Mesendoderm (in vitro differentiated cells): ENCODE measurements at regions not wholly inside any gene's neighbourhood (a gene's known extent, or its start where the extent isn't known, plus 50 kb on each side); places are given as distances from the start of the nearest gene placed in this dataset.

ENCODE experiments used
- DNase-seq: peaks from one replicate; pipeline ENCODE4 v3.0.0; 2013
- H2AK5ac ChIP-seq: 2 replicates; pipeline ENCODE4 v1.6.1; 2013; ENCODE audit warnings: low read length, inconsistent platforms
- H2BK120ac ChIP-seq: 2 replicates; pipeline ENCODE4 v1.6.1; 2013; ENCODE audit warnings: low read depth, mild to moderate bottlenecking, low read length, moderate library complexity, mixed read lengths
- H2BK15ac ChIP-seq: replicated peaks from 2 replicates; pipeline ENCODE4 v1.6.1; 2013; ENCODE audit warnings: low read depth, mild to moderate bottlenecking, moderate library complexity
- H2BK5ac ChIP-seq: 2 replicates; pipeline ENCODE4 v1.6.1; 2013; ENCODE audit warnings: low read length, inconsistent platforms
- H3K18ac ChIP-seq: 2 replicates; pipeline ENCODE4 v1.6.1; 2013; ENCODE audit warnings: mild to moderate bottlenecking, low read length, mixed read lengths
- H3K23ac ChIP-seq: one replicate; pipeline ENCODE4 v1.6.1; 2013; ENCODE audit warnings: low read length
- H3K27ac ChIP-seq: 2 replicates; pipeline ENCODE4 v1.5.1; 2013; ENCODE audit warnings: low read depth, mild to moderate bottlenecking, inconsistent platforms, low read length, moderate library complexity
- H3K27me3 ChIP-seq: 2 replicates; pipeline ENCODE4 v1.6.1; 2013; ENCODE audit warnings: low read length, control low read depth, mild to moderate bottlenecking, inconsistent platforms; ENCODE audit not compliant: insufficient read depth, poor library complexity
- H3K36me3 ChIP-seq: 2 replicates; pipeline ENCODE4 v1.6.1; 2013; ENCODE audit warnings: low read length, inconsistent platforms; ENCODE audit not compliant: control insufficient read depth, insufficient read depth
- H3K4ac ChIP-seq: one replicate; pipeline ENCODE4 v1.6.1; 2013; ENCODE audit warnings: low read depth, mild to moderate bottlenecking, low read length, moderate library complexity
- H3K4me1 ChIP-seq: 2 replicates; pipeline ENCODE4 v1.6.1; 2013; ENCODE audit warnings: low read depth, low read length, inconsistent platforms; ENCODE audit not compliant: control insufficient read depth
- H3K4me2 ChIP-seq: 2 replicates; pipeline ENCODE4 v1.6.1; 2013; ENCODE audit warnings: low read length
- H3K4me3 ChIP-seq: 2 replicates; pipeline ENCODE4 v1.5.1; 2013; ENCODE audit warnings: mild to moderate bottlenecking, low read length
- H3K56ac ChIP-seq: one replicate; pipeline ENCODE4 v1.6.1; 2013; ENCODE audit warnings: low read length
- H3K79me1 ChIP-seq: 2 replicates; pipeline ENCODE4 v1.6.1; 2013; ENCODE audit warnings: low read length, inconsistent platforms
- H3K79me2 ChIP-seq: 2 replicates; pipeline ENCODE4 v1.6.1; 2013; ENCODE audit warnings: mild to moderate bottlenecking, low read length; ENCODE audit not compliant: control insufficient read depth, insufficient read depth
- H3K9ac ChIP-seq: 2 replicates; pipeline ENCODE4 v1.6.1; 2013; ENCODE audit warnings: low read length, inconsistent platforms
- H4K5ac ChIP-seq: one replicate; pipeline ENCODE4 v1.6.1; 2013; ENCODE audit warnings: low read length
- H4K8ac ChIP-seq: one replicate; pipeline ENCODE4 v1.6.1; 2013; ENCODE audit warnings: low read depth, mild to moderate bottlenecking, control low read depth, low read length, moderate library complexity
- WGBS: extraction: QIAGEN DNeasy Blood & Tissue Kit; methylation state at CpG from one replicate; pipeline ENCODE4 v1.1.7; 2013; ENCODE audit warnings: low lambda C conversion rate, missing lambda C conversion rate; ENCODE audit not compliant: insufficient coverage; ENCODE audit errors: extremely low coverage; 5-methylcytosine and 5-hydroxymethylcytosine counted together

- no peak overlapping the region for H3K4me3 ChIP-seq
- no peak for DNase-seq
- H2AK5ac ChIP-seq, result no peak overlapping the region
- no peak overlapping the region for H4K5ac ChIP-seq
- H3K18ac ChIP-seq, result no peak overlapping the region
- H3K27me3 ChIP-seq, result no peaks in the 10 kb centered on the region
- H3K4me1 ChIP-seq, result peaks cover 2% of the 10 kb centered on the region
- no peak overlapping the region for H3K4me2 ChIP-seq
- no peak overlapping the region for H3K23ac ChIP-seq
- no peaks in the 10 kb centered on the region for H3K79me1 ChIP-seq
- H3K36me3 ChIP-seq, result no peaks in the 10 kb centered on the region
- no peak overlapping the region for H3K9ac ChIP-seq
- no peak overlapping the region for H2BK5ac ChIP-seq
- no peak overlapping the region for H2BK120ac ChIP-seq
- H3K27ac ChIP-seq, result no peak overlapping the region
- H3K56ac ChIP-seq, result no peak overlapping the region
- H3K4ac ChIP-seq, result no peak overlapping the region
- no peak overlapping the region for H4K8ac ChIP-seq
- no peaks in the 10 kb centered on the region for H3K79me2 ChIP-seq
- no peak overlapping the region for H2BK15ac ChIP-seq
Observed at GRCh38 chr7:20030915-20031362, 186.2 kb downstream of the MACC1 start.

DNA sequence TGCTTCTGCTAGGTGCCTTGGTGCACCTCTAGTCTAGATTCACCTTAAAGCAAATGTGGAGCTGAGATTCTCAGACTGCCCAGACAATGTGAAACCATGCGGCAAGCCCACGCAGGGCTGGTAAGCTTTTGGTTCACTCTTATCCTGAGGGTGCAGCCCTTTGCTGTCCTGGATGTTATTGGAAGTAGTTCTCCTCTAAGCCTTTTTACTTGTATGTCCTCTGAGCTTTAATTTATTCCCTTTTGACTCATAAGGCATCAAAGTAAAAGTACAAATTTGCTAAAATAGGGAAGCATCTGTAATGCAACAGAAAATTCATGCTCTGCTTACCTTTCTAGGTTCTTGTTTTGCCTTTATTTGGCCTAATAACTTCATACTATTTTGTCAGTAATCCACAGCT is 186.8 kb downstream of the MACC1 start:
- WGBS, result no CpG with 5 or more reads among the region's 2 CpGs
- H3K27ac ChIP-seq, result no peak overlapping the region
- no peak for DNase-seq

DNA sequence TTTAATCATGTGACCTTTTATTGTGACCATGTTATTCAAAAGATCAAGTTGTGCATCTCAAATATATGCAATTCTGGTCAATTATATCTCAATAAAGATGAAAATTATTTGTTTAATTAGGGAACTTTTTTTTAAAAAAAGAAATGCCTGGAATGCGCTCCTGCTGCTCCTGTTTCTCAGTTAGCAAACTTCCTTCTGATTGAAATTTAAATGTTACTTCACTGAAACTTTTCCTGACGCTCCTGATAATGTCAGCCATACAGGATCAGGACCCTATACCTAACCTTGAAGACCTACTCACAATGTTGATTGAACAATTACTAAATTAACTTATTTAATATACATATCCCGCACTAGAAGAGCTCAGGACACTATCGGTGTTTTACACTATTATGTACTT is 190.4 kb downstream of the MACC1 start:
- Histone ChIP-seq H2BK15ac (no peak overlapping the region), H3K18ac (no peak overlapping the region), H3K23ac (no peak overlapping the region), H3K79me1 (no peaks in the 10 kb centered on the region), H3K36me3 (no peaks in the 10 kb centered on the region), H3K4ac (no peak overlapping the region), H2AK5ac (no peak overlapping the region), H4K8ac (no peak overlapping the region), H3K56ac (no peak overlapping the region), H3K27ac (no peak overlapping the region), H3K4me1 (peaks cover 2% of the 10 kb centered on the region), H3K9ac (no peak overlapping the region), H3K79me2 (no peaks in the 10 kb centered on the region), H3K4me3 (no peak overlapping the region), H2BK5ac (peak overlapping the region; percentile 43), H4K5ac (no peak overlapping the region), H3K4me2 (no peak overlapping the region), H3K27me3 (no peaks in the 10 kb centered on the region), H2BK120ac (no peak overlapping the region)
- no CpG with 5 or more reads among the region's 4 CpGs for WGBS
- DNase-seq, result peak; percentile 28

More for the DNA sequence above, 186.8 kb downstream of the MACC1 start:
- no peak overlapping the region for H3K4me2 ChIP-seq
- no peak overlapping the region for H3K56ac ChIP-seq
- H3K4ac ChIP-seq, result no peak overlapping the region
- no peak overlapping the region for H2BK5ac ChIP-seq
- no peak overlapping the region for H4K8ac ChIP-seq
- H3K4me3 ChIP-seq, result no peak overlapping the region
- H2BK120ac ChIP-seq, result no peak overlapping the region
- H3K79me1 ChIP-seq, result no peaks in the 10 kb centered on the region
- peaks cover 2% of the 10 kb centered on the region for H3K4me1 ChIP-seq
- no peak overlapping the region for H3K9ac ChIP-seq
- H3K36me3 ChIP-seq, result no peaks in the 10 kb centered on the region
- no peaks in the 10 kb centered on the region for H3K79me2 ChIP-seq
- no peak overlapping the region for H2AK5ac ChIP-seq
- H3K23ac ChIP-seq, result no peak overlapping the region
- no peak overlapping the region for H3K18ac ChIP-seq
- H4K5ac ChIP-seq, result no peak overlapping the region
- H3K27me3 ChIP-seq, result no peaks in the 10 kb centered on the region
- H2BK15ac ChIP-seq, result no peak overlapping the region

- H3K4me1 ChIP-seq, result peaks cover 4% of the 10 kb centered on the region
- H3K56ac ChIP-seq, result no peak overlapping the region
- DNase-seq, result no peak
- H3K4me3 ChIP-seq, result no peak overlapping the region
- H3K27ac ChIP-seq, result no peak overlapping the region
- no peak overlapping the region for H4K5ac ChIP-seq
- no peak overlapping the region for H3K23ac ChIP-seq
- H3K27me3 ChIP-seq, result no peaks in the 10 kb centered on the region
- H3K79me1 ChIP-seq, result no peaks in the 10 kb centered on the region
- no peak overlapping the region for H3K18ac ChIP-seq
- no peak overlapping the region for H3K4me2 ChIP-seq
- no peak overlapping the region for H3K4ac ChIP-seq
- no peak overlapping the region for H2BK5ac ChIP-seq
- no peak overlapping the region for H2BK15ac ChIP-seq
- no peaks in the 10 kb centered on the region for H3K79me2 ChIP-seq
- H2AK5ac ChIP-seq, result no peak overlapping the region
- H2BK120ac ChIP-seq, result no peak overlapping the region
- H4K8ac ChIP-seq, result no peak overlapping the region
- H3K9ac ChIP-seq, result no peak overlapping the region
- no CpG with 5 or more reads among the region's 1 CpG for WGBS
- no peaks in the 10 kb centered on the region for H3K36me3 ChIP-seq
Observed at GRCh38 chr7:20021831-20022230, 195.4 kb downstream of the MACC1 start.

- no peak overlapping the region for H3K18ac ChIP-seq
Observed at GRCh38 chr7:20021066-20021465, 196.1 kb downstream of the MACC1 start.

GRCh38 chr7:20019757-20020432 is 197.3 kb downstream of the MACC1 start:
- no peaks in the 10 kb centered on the region for H3K79me1 ChIP-seq
- H4K5ac ChIP-seq, result no peak overlapping the region
- no peak overlapping the region for H4K8ac ChIP-seq
- H3K9ac ChIP-seq, result no peak overlapping the region
- peak overlapping the region; percentile 99 for H2BK15ac ChIP-seq
- no peaks in the 10 kb centered on the region for H3K27me3 ChIP-seq
- H3K36me3 ChIP-seq, result no peaks in the 10 kb centered on the region
- peak overlapping the region; percentile 10 for H2BK5ac ChIP-seq
- H3K4ac ChIP-seq, result peak overlapping the region; percentile 12
- no CpG with 5 or more reads among the region's 2 CpGs for WGBS
- peak overlapping the region; percentile 61 for H2BK120ac ChIP-seq
- peak overlapping the region; percentile 12 for H3K56ac ChIP-seq
- peak overlapping the region; percentile 94 for H3K18ac ChIP-seq
- DNase-seq, result peak; percentile 89
- no peak overlapping the region for H3K4me2 ChIP-seq
- H3K4me1 ChIP-seq, result peaks cover 4% of the 10 kb centered on the region
- H2AK5ac ChIP-seq, result no peak overlapping the region
- H3K23ac ChIP-seq, result no peak overlapping the region
- no peak overlapping the region for H3K4me3 ChIP-seq
- H3K27ac ChIP-seq, result peak overlapping the region; percentile 18
- no peaks in the 10 kb centered on the region for H3K79me2 ChIP-seq

More at GRCh38 chr7:20021066-20021465, 196.1 kb downstream of the MACC1 start:
- Histone ChIP-seq H3K79me1 (no peaks in the 10 kb centered on the region), H2BK5ac (no peak overlapping the region), H3K79me2 (no peaks in the 10 kb centered on the region), H2BK120ac (no peak overlapping the region), H4K8ac (no peak overlapping the region), H2AK5ac (no peak overlapping the region), H3K4ac (no peak overlapping the region), H3K23ac (no peak overlapping the region), H3K4me1 (peaks cover 4% of the 10 kb centered on the region), H3K4me3 (no peak overlapping the region), H4K5ac (no peak overlapping the region), H3K9ac (no peak overlapping the region), H3K36me3 (no peaks in the 10 kb centered on the region), H3K56ac (no peak overlapping the region), H3K27ac (no peak overlapping the region), H3K27me3 (no peaks in the 10 kb centered on the region), H3K4me2 (no peak overlapping the region), H2BK15ac (no peak overlapping the region)
- no peak for DNase-seq
